B cell (primary cell): ENCODE measurements at regions not wholly inside any gene's neighbourhood (a gene's known extent, or its start where the extent isn't known, plus 50 kb on each side); places are given as distances from the start of the nearest gene placed in this dataset.

Experiments
- ATAC-seq: fragments of 200-7000 bp; cut with Tn5 transposase; one replicate; pipeline ENCODE4 v1.10.0; 2021; ENCODE audit warnings: low read depth, mild to moderate bottlenecking, moderate number of reproducible peaks, moderate library complexity
- CTCF ChIA-PET: fragments of 350-600 bp; sonication (Branson Sonifier 250); formaldehyde crosslinking; loops from one replicate; lab custom pipeline; 2021; ENCODE audit warnings: antibody characterized with exemption, inconsistent platforms; lab: Charles Lee
- POLR2A ChIA-PET: fragments of 350-600 bp; sonication (Branson Sonifier 250); formaldehyde crosslinking; loops from one replicate; lab custom pipeline; 2021; ENCODE audit warnings: antibody characterized with exemption; lab: Charles Lee
- DNase-seq: peaks from one replicate; pipeline ENCODE4 v3.0.0; 2013
- H2AFZ ChIP-seq: 2 replicates; pipeline ENCODE4 v1.6.1; 2012; ENCODE audit warnings: mild to moderate bottlenecking, low read depth, low read length; ENCODE audit not compliant: insufficient read depth, poor library complexity, severe bottlenecking
- H3K27ac ChIP-seq, 2 donors: 1 replicate in 1 of 2; 2 replicates in 1 of 2; pipeline ENCODE4 v1.5.1; 2012 to 2013; ENCODE audit warnings: low read length in 2 of 2, mild to moderate bottlenecking in 2 of 2, moderate library complexity in 1 of 2
- H3K27me3 ChIP-seq, 4 experiments: fragments of 200-600 bp in 1 of 4; sonication (generic) in 1 of 4; replicated peaks in 1 of 4; 1 replicate in 2 of 4; 2 replicates in 2 of 4; pipeline versions ENCODE4 v1.6.1 to v1.7.0; 2013 to 2016; ENCODE audit warnings: low read length in 3 of 4, mild to moderate bottlenecking in 2 of 4, mixed read lengths in 1 of 4, moderate library complexity in 1 of 4; ENCODE audit not compliant: insufficient read depth in 4 of 4, control insufficient read depth in 3 of 4; ENCODE audit errors: control extremely low read depth in 1 of 4
- H3K36me3 ChIP-seq, 2 experiments: replicated peaks in 1 of 2; 1 replicate in 1 of 2; 2 replicates in 1 of 2; pipeline versions ENCODE4 v1.6.1 to v1.7.1; 2013; ENCODE audit warnings: low read length in 1 of 2; ENCODE audit not compliant: insufficient read depth in 2 of 2, control insufficient read depth in 1 of 2; ENCODE audit errors: control extremely low read depth in 1 of 2, extremely low read depth in 1 of 2
- H3K4me1 ChIP-seq, 2 donors: fragments of 200-600 bp in 1 of 2; sonication (generic) in 1 of 2; 1 replicate in 1 of 2; 2 replicates in 1 of 2; pipeline versions ENCODE4 v1.5.1 to v1.6.1; 2013 to 2017; ENCODE audit warnings: low read length in 2 of 2; ENCODE audit not compliant: control insufficient read depth in 2 of 2, insufficient read depth in 2 of 2
- H3K4me2 ChIP-seq: replicated peaks from 2 replicates; pipeline ENCODE3; 2012; ENCODE audit warnings: mild to moderate bottlenecking, low read depth, low read length; ENCODE audit not compliant: poor library complexity, severe bottlenecking
- H3K4me3 ChIP-seq, 5 experiments: fragments of 200-600 bp in 1 of 5; sonication (generic) in 1 of 5; 1 replicate in 3 of 5; 2 replicates in 2 of 5; pipeline versions ENCODE4 v1.5.1 to v1.7.0; 2011 to 2016; ENCODE audit warnings: low read length in 4 of 5, mild to moderate bottlenecking in 4 of 5, low read depth in 2 of 5, control low read depth in 1 of 5, moderate library complexity in 1 of 5; ENCODE audit not compliant: insufficient read depth in 1 of 5; ENCODE audit errors: control extremely low read depth in 1 of 5, extremely low read depth in 1 of 5
- H3K79me2 ChIP-seq: fragments of 200-600 bp; sonication (generic); one replicate; pipeline ENCODE4 v1.6.0; 2016; ENCODE audit warnings: low read length; ENCODE audit not compliant: control insufficient read depth, insufficient read depth
- H3K9ac ChIP-seq: fragments of 200-600 bp; sonication (generic); 2 replicates; pipeline ENCODE4 v1.6.1; 2017; ENCODE audit warnings: mild to moderate bottlenecking, low read length, moderate library complexity
- H3K9me3 ChIP-seq, 3 donors: one replicate each; pipeline versions ENCODE4 v1.6.1 to v1.7.1; 2013; ENCODE audit warnings: low read length in 2 of 3; ENCODE audit not compliant: control insufficient read depth in 2 of 3, insufficient read depth in 1 of 3; ENCODE audit errors: control extremely low read depth in 1 of 3
- H4K20me1 ChIP-seq: 2 replicates; pipeline ENCODE4 v1.6.0; 2012; ENCODE audit warnings: mild to moderate bottlenecking, low read length; ENCODE audit not compliant: insufficient read depth, control insufficient read depth, poor library complexity, severe bottlenecking
- H3K27ac Mint-ChIP-seq: one replicate; pipeline ENCODE4 v1.8.0; 2021; ENCODE audit warnings: mixed read lengths
- H3K27me3 Mint-ChIP-seq: one replicate; pipeline ENCODE4 v1.8.0; 2021; ENCODE audit warnings: mixed read lengths
- H3K4me1 Mint-ChIP-seq: one replicate; pipeline ENCODE4 v1.8.0; 2021; ENCODE audit warnings: mixed read lengths
- H3K4me3 Mint-ChIP-seq: one replicate; pipeline ENCODE4 v1.8.0; 2021; ENCODE audit warnings: mixed read lengths
- H3K9me3 Mint-ChIP-seq: one replicate; pipeline ENCODE4 v1.8.0; 2022; ENCODE audit warnings: mixed read lengths; ENCODE audit not compliant: insufficient read depth
- CTCF ChIP-seq: fragments of 200-600 bp; IDR thresholded peaks from one replicate; pipeline ENCODE4 v1.8.0; 2022; ENCODE audit warnings: antibody characterized with exemption, mild to moderate bottlenecking
- EZH2 ChIP-seq: IDR thresholded peaks from 2 replicates; pipeline ENCODE4 v1.6.1; 2012; ENCODE audit warnings: borderline replicate concordance, low read depth, mild to moderate bottlenecking, moderate library complexity, low read length; ENCODE audit not compliant: insufficient read depth, poor library complexity, severe bottlenecking
- WGBS: methylation state at CpG from one replicate; pipeline ENCODE4 v1.1.5; 2013; ENCODE audit warnings: missing lambda C conversion rate; ENCODE audit not compliant: insufficient coverage; 5-methylcytosine and 5-hydroxymethylcytosine counted together
- intact Hi-C: fragments of 100-400 bp; cut with micrococcal nuclease; formaldehyde crosslinking; loops from one replicate; pipeline ENCODE4 v1.10.0; 2022

- H4K20me1 ChIP-seq: no peaks in the 10 kb centered on the region
- H3K4me2 ChIP-seq: no peak overlapping the region
- no peaks in the 10 kb centered on the region for H3K27me3 Mint-ChIP-seq
- WGBS: no CpG with 5 or more reads among the region's 1 CpG
- H3K27ac Mint-ChIP-seq: no peak overlapping the region
- no peaks in the 10 kb centered on the region for H3K4me1 Mint-ChIP-seq
- DNase-seq (no peak), ATAC-seq (no peak)
- intact Hi-C loops: no loop called here
- H3K9ac ChIP-seq: no peak overlapping the region
- no peaks in the 10 kb centered on the region for H3K27me3 ChIP-seq
- no peak overlapping the region for H3K4me3 ChIP-seq
- ChIA-PET POLR2A (no interaction called here), CTCF (no interaction called here)
- no peak for TF ChIP-seq EZH2
- TF ChIP-seq CTCF: no peak
- H3K36me3 ChIP-seq: no peaks in the 10 kb centered on the region
- no peaks in the 10 kb centered on the region for H3K79me2 ChIP-seq
- no peak overlapping the region for H3K4me3 Mint-ChIP-seq
- no peak overlapping the region for H2AFZ ChIP-seq
- no peak overlapping the region for H3K27ac ChIP-seq
- no peaks in the 10 kb centered on the region for H3K4me1 ChIP-seq
- H3K9me3 ChIP-seq: no peaks in the 10 kb centered on the region
- peaks cover 3% of the 10 kb centered on the region for H3K9me3 Mint-ChIP-seq
Measured at GRCh38 chr5:44245935-44246334, 143.3 kb downstream of the FGF10 start.

DNA sequence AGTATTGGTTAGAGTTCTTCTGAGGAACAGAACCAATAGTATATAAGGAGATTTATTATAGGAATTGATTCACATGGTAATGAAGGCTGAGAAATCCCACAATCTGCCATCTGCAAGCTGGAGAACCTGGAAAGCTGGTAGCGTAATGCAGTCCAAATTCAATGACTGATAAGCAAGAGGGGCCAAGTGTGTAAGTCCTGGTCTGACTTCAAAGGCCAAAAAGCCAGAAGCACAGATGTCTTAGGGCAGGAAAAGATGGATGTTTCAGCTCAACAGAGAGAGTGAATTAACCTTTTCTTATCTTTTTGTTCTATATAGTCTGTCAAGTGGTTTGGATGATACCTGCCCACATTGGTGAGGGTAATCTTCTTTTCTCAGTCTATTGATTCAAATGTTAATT, 146.4 kb downstream of the FGF10 start:
- Mint-ChIP-seq H3K27ac (no peak overlapping the region), H3K9me3 (no peaks in the 10 kb centered on the region), H3K4me1 (no peaks in the 10 kb centered on the region), H3K4me3 (no peak overlapping the region), H3K27me3 (no peaks in the 10 kb centered on the region)
- ATAC-seq (no peak), DNase-seq (no peak)
- CTCF ChIA-PET: no interaction called here
- Histone ChIP-seq H2AFZ (no peak overlapping the region), H3K9ac (no peak overlapping the region), H3K9me3 (no peaks in the 10 kb centered on the region), H3K4me3 (no peak overlapping the region), H4K20me1 (no peaks in the 10 kb centered on the region), H3K79me2 (no peaks in the 10 kb centered on the region), H3K27me3 (no peaks in the 10 kb centered on the region), H3K4me1 (no peaks in the 10 kb centered on the region), H3K27ac (no peak overlapping the region), H3K36me3 (no peaks in the 10 kb centered on the region), H3K4me2 (no peak overlapping the region)
- 71% methylated on average over 1 of the region's 1 CpG for WGBS
- no peak for TF ChIP-seq CTCF
- no peak for TF ChIP-seq EZH2
- POLR2A ChIA-PET: no interaction called here
- intact Hi-C loops: no loop called here
